Fibroblast of lung (primary cell): ENCODE measurements at regions not wholly inside any gene's neighbourhood (a gene's known extent, or its start where the extent isn't known, plus 50 kb on each side); places are given as distances from the start of the nearest gene placed in this dataset.

Experiments used
- CTCF ChIP-seq, 2 donors: IDR thresholded peaks in 1 of 2; conservative IDR thresholded peaks in 1 of 2; 1 replicate in 1 of 2; 2 replicates in 1 of 2; pipeline ENCODE4 v1.5.1; 2011 to 2012; ENCODE audit warnings: low read length in 2 of 2, control low read depth in 1 of 2, inconsistent platforms in 1 of 2, low read depth in 1 of 2, mild to moderate bottlenecking in 1 of 2
- EZH2 ChIP-seq: IDR thresholded peaks from 2 replicates; pipeline ENCODE4 v1.5.1; 2012; ENCODE audit warnings: low read length, control low read depth, mild to moderate bottlenecking; ENCODE audit errors: missing control alignments

- no peak for TF ChIP-seq CTCF (conservative IDR thresholded peaks at IDR 0.05 in 1 of 2, IDR thresholded peaks at IDR 0.05 in 1 of 2; ENCODE audit: low read depth in 1 of 2, low read length in 2 of 2)
- no peak for TF ChIP-seq EZH2
Measured at GRCh38 chr12:58608711-58609110, 311.6 kb downstream of the LRIG3 start.
